ENCODE measurements at regions not wholly inside any gene's neighbourhood (a gene's known extent, or its start where the extent isn't known, plus 50 kb on each side); places are given as distances from the start of the nearest gene placed in this dataset.

DNA sequence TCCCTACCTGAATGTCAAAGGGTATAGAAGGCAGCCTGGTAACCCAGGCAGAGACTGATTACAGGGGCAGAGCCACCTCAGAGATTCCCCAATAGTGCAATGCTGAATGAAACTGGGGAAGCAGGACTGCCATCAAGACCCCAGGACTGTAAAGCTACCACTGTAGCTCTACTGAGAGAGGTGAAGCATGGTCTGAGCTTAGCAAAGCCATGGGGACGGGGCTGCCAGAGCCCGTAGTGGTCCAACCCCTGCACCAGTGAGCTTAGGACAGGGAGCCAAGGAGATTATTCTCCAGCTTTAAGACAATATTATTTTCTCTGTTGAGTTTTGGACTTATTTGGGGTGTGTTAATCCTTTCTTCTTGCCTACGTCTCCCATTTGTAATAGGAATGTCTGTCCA, 679.3 kb upstream of the GRAMD2B start:
- TF ChIP-seq, protein P1, sequence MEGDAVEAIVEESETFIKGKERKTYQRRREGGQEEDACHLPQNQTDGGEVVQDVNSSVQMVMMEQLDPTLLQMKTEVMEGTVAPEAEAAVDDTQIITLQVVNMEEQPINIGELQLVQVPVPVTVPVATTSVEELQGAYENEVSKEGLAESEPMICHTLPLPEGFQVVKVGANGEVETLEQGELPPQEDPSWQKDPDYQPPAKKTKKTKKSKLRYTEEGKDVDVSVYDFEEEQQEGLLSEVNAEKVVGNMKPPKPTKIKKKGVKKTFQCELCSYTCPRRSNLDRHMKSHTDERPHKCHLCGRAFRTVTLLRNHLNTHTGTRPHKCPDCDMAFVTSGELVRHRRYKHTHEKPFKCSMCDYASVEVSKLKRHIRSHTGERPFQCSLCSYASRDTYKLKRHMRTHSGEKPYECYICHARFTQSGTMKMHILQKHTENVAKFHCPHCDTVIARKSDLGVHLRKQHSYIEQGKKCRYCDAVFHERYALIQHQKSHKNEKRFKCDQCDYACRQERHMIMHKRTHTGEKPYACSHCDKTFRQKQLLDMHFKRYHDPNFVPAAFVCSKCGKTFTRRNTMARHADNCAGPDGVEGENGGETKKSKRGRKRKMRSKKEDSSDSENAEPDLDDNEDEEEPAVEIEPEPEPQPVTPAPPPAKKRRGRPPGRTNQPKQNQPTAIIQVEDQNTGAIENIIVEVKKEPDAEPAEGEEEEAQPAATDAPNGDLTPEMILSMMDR (IDR thresholded peaks at IDR 0.05; ENCODE audit: low read depth, low read length, missing control alignments) = no peak
- H3K4me3 ChIP-seq (replicated peaks; ENCODE audit: low read depth, low read length) = no peak overlapping the region

DNA sequence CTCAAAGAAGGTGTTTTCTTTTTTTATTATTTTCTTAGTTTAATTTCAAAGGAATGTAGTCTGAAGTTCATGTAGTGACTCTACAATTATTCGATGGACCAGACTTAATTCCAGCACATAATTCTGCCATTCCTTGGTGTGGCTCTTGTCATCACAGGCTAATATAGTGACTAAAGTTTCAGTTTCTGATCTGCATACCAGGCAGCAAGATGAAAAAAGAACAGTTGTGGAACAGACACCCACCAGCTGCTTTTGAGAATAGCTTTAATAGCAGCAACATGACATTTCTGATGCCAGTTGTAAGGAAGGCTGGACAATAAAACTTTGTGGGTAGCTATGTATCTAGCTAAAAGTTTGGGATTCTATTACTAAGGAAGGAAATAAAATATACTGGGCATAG, 676.3 kb upstream of the GRAMD2B start:
- no peak for DNase-seq (ENCODE audit: extremely low read depth, low read depth)
- TF ChIP-seq, protein P1 (IDR thresholded peaks at IDR 0.05; ENCODE audit: low read depth, low read length, missing control alignments) = no peak
- H3K4me3 ChIP-seq (replicated peaks; ENCODE audit: low read depth, low read length) = no peak overlapping the region

More for the DNA sequence above, 679.3 kb upstream of the GRAMD2B start:
- DNase-seq (ENCODE audit: extremely low read depth, low read depth) = no peak

DNA sequence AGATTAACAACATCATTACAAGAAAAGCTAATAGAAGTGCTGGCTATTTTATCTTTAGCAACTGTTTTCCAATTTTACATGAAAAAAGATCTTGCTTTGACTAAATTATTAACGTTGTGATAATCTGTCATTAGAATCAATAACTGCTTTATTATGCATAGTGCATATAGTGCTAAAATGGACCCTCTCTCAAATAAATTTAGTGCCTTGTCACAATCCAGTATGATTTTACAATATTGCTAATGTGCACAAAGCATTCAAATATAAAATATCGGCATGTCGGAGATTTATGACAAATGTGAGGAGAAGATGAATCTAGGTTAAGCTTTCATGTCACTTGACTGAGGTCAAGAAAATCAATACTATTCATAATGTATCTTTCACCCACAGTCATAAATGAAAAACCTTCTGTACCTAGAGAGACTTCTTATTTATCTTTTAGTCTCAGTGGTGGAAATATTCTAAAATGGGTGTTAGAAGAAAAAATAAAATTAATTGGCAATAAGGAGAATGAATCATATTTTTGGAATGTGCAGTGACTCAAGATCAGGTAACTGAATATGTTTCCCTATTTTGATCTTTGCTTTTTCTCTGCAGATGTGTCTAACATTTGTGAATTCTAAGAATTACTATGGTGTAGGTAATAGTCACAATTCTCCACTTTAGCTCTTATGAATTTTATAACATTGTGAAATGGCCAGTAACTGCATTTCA, 672.9 kb upstream of the GRAMD2B start:
- TF ChIP-seq, protein P1 (IDR thresholded peaks at IDR 0.05; ENCODE audit: low read depth, low read length, missing control alignments) = no peak
- DNase-seq (ENCODE audit: extremely low read depth, low read depth) = no peak
- no peak overlapping the region for H3K4me3 ChIP-seq (replicated peaks; ENCODE audit: low read depth, low read length)

DNA sequence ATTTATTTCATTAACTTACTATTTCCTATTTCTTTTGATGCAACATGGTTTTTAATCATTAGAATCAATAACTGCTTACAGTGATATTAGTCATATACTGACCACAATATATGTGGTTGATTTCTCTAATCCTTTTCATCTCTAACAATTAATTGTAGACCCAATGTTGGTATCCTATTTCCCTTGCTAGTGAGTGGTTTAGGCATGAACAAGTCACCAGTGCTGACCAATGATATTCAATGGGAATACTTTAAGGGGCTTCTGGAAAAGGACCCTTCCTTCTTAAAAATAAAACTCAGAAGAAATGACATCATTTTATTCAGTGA, 672.4 kb upstream of the GRAMD2B start:
- TF ChIP-seq, protein P1 (IDR thresholded peaks at IDR 0.05; ENCODE audit: low read depth, low read length, missing control alignments) = no peak
- no peak for DNase-seq (ENCODE audit: extremely low read depth, low read depth)
- no peak overlapping the region for H3K4me3 ChIP-seq (replicated peaks; ENCODE audit: low read depth, low read length)

DNA sequence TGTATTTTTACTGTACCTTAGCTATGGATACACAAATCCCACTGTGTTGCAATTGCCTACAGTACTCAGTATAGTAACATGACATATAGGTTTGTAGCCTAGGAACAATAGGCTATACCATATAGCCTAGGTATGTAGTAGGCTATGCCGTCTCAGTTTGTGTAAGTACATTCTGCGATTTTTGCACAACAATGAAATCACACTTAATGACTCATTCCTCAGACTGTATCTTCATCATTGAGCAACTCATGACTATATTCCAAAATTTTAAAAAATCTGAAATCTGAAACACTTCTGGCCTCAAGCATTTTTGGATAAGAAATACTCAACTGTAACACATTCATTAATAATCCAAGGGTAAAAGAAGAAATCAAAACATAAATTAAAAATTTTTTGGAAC, 666.8 kb upstream of the GRAMD2B start:
- TF ChIP-seq, protein P1 (IDR thresholded peaks at IDR 0.05; ENCODE audit: low read depth, low read length, missing control alignments) = no peak
- no peak for DNase-seq (ENCODE audit: extremely low read depth, low read depth)
- H3K4me3 ChIP-seq (replicated peaks; ENCODE audit: low read depth, low read length) = no peak overlapping the region

DNA sequence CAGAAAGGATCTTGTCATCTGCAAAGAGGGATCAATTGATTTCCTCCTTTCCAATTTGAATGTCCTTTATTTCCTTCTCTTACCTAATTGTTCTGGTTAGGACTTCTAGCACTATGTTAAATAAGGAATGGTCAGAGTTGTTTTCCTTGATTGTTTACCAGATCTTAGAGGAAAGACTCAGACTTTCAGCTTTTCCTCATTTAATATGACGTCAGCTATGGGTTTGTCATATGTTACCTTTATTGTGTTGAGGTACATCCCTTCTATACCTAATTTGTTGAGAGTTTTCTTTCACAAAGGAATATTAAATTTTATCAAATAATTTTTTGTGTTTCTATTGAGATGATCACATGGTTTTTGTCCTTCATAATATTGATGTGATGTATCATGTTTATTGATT, 656.5 kb upstream of the GRAMD2B start:
- H3K4me3 ChIP-seq (replicated peaks; ENCODE audit: low read depth, low read length) = no peak overlapping the region
- TF ChIP-seq, protein P1 (IDR thresholded peaks at IDR 0.05; ENCODE audit: low read depth, low read length, missing control alignments) = no peak
- DNase-seq (ENCODE audit: extremely low read depth, low read depth) = no peak

DNA sequence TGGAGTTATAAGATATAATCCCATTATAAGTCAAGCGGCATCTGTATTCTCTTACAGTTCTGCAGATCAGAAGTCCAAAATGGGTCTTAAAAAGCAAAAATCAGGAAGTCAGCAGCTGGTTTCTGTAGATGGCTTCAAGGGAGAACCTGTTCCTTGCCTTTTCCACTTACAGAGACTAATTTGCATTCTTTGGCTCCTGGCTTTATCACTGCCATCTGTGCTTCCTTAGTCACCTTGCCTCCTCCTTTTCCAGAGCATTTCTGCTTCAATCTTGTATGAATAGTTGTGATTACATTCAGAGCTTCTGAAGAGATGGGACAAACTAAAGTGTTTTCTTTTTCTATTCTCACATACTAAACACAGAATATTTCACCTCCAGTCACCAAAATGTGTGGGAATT, 647.3 kb upstream of the GRAMD2B start:
- no peak for DNase-seq (ENCODE audit: extremely low read depth, low read depth)
- H3K4me3 ChIP-seq (replicated peaks; ENCODE audit: low read depth, low read length) = no peak overlapping the region
- TF ChIP-seq, protein P1 (IDR thresholded peaks at IDR 0.05; ENCODE audit: low read depth, low read length, missing control alignments) = no peak
